Fibroblast of skin of left quadriceps (primary cell): ENCODE measurements at regions not wholly inside any gene's neighbourhood (a gene's known extent, or its start where the extent isn't known, plus 50 kb on each side); places are given as distances from the start of the nearest gene placed in this dataset.
A peak's percentile ranks its signal among the peaks of the same experiment; 100 is the strongest.

Source experiments
- DNase-seq, 2 experiments: peaks; one replicate each; pipeline ENCODE4 v3.0.0-alpha.2; 2013; ENCODE audit warnings: low read depth in 2 of 2

GRCh38 chr2:66888791-66889631, 454.1 kb downstream of the MEIS1 start:
- peak; percentile 99 for DNase-seq

GRCh38 chr2:66889632-66889882, 454.6 kb downstream of the MEIS1 start:
- DNase-seq = no peak

GRCh38 chr2:66890166-66890742, 455.3 kb downstream of the MEIS1 start:
- no peak for DNase-seq

- no peak for DNase-seq
Observed at GRCh38 chr2:66895206-66895605, 460.3 kb downstream of the MEIS1 start.

GRCh38 chr2:66896131-66896530, 461.2 kb downstream of the MEIS1 start:
- DNase-seq = no peak

GRCh38 chr2:66897181-66897580, 462.3 kb downstream of the MEIS1 start:
- DNase-seq = peak; percentile 51 to 56

- no peak for DNase-seq
Observed at GRCh38 chr2:66897691-66898150, 462.8 kb downstream of the MEIS1 start.

GRCh38 chr2:66899109-66899508, 464.2 kb downstream of the MEIS1 start:
- no peak for DNase-seq

GRCh38 chr2:66899648-66900047, 464.7 kb downstream of the MEIS1 start:
- no peak for DNase-seq

- no peak for DNase-seq
Observed at GRCh38 chr2:66901344-66901743, 466.4 kb downstream of the MEIS1 start.

- DNase-seq = no peak
Observed at GRCh38 chr2:66903183-66903582, 468.3 kb downstream of the MEIS1 start.

- no peak for DNase-seq
Observed at GRCh38 chr2:66903745-66904465, 469.0 kb downstream of the MEIS1 start.

GRCh38 chr2:66915237-66915636, 480.3 kb downstream of the MEIS1 start:
- no peak for DNase-seq

GRCh38 chr2:66919286-66919685, 477.8 kb upstream of the ETAA1 start:
- DNase-seq = no peak

GRCh38 chr2:66920415-66920814, 476.7 kb upstream of the ETAA1 start:
- DNase-seq = no peak

- peak; percentile 55 to 57 for DNase-seq
Observed at GRCh38 chr2:66925128-66925527, 472.0 kb upstream of the ETAA1 start.

GRCh38 chr2:66926594-66927112, 470.5 kb upstream of the ETAA1 start:
- no peak for DNase-seq

GRCh38 chr2:66929632-66930338, 467.3 kb upstream of the ETAA1 start:
- peak; percentile 74 to 77 for DNase-seq

- DNase-seq = no peak
Observed at GRCh38 chr2:66930339-66931220, 466.6 kb upstream of the ETAA1 start.

- DNase-seq = no peak
Observed at GRCh38 chr2:66938471-66938967, 458.6 kb upstream of the ETAA1 start.

GRCh38 chr2:66940080-66940479, 457.1 kb upstream of the ETAA1 start:
- no peak for DNase-seq
